Stomach (tissue), 4 donors: ENCODE measurements at regions not wholly inside any gene's neighbourhood (a gene's known extent, or its start where the extent isn't known, plus 50 kb on each side); places are given as distances from the start of the nearest gene placed in this dataset.

Experiments used
- CTCF ChIP-seq, 7 experiments: fragments of 450-650 bp in 4 of 7; fragments of 200-600 bp in 3 of 7; sonication (generic) in 3 of 7; IDR thresholded peaks; one replicate each; pipeline ENCODE4 v1.5.1; 2016 to 2019; ENCODE audit warnings: antibody characterized with exemption in 7 of 7, control low read depth in 2 of 7, mild to moderate bottlenecking in 1 of 7
- EP300 ChIP-seq: sonication (generic); formaldehyde crosslinking; IDR thresholded peaks from one replicate; pipeline ENCODE4 v1.6.1; 2017; ENCODE audit warnings: antibody characterized with exemption
- POLR2A ChIP-seq, 4 donors: fragments of 450-650 bp; IDR thresholded peaks; one replicate each; pipeline ENCODE4 v1.6.1; 2016; ENCODE audit warnings: antibody characterized with exemption in 4 of 4, control low read depth in 2 of 4, mild to moderate bottlenecking in 1 of 4, moderate library complexity in 1 of 4

DNA sequence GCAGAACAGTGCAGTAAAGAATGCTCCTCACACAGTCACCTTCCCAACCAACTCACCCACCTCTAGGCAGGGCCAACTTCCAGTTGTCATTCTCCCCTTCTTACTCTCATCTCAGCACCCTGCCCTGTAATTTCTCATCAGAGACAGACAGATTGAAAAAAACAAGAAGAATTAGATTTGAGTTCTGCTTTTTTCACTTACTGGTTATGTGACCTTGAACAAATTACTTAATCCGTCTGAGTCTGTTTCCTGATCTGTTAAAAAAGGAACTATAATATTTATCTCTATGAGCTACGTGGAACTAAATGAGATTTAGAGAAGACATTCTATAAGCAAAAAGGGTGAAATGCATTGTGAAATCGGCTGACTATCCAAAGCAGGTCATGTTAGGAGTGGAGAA lies 330.3 kb downstream of the ZNF326 start:
- TF ChIP-seq POLR2A (IDR thresholded peaks at IDR 0.05) = no peak
- no peak for TF ChIP-seq CTCF (IDR thresholded peaks at IDR 0.05)
- no peak for TF ChIP-seq EP300
